ENCODE measurements at regions not wholly inside any gene's neighbourhood (a gene's known extent, or its start where the extent isn't known, plus 50 kb on each side); places are given as distances from the start of the nearest gene placed in this dataset.
"Not testable (repeated sequence)": the region's sequence is repeated elsewhere in the genome, so short reads cannot be mapped to it uniquely, and the experiment has no call there.

- TF ChIP-seq PATZ1 (CRISPR knock-in tag; IDR thresholded peaks at IDR 0.05; ENCODE audit: borderline replicate concordance); ZNF8 (CRISPR knock-in tag; IDR thresholded peaks at IDR 0.05); GLIS3 (CRISPR knock-in tag; IDR thresholded peaks at IDR 0.05); TSHZ2 (CRISPR knock-in tag; IDR thresholded peaks at IDR 0.05); OSR1 (CRISPR knock-in tag; IDR thresholded peaks at IDR 0.05); CSRNP3 (CRISPR knock-in tag; IDR thresholded peaks at IDR 0.05); ARNTL (CRISPR knock-in tag; IDR thresholded peaks at IDR 0.05; ENCODE audit: borderline replicate concordance, low read depth); ZFP3 (CRISPR knock-in tag; IDR thresholded peaks at IDR 0.05): not testable (repeated sequence)
These were observed 129.7 kb upstream of the MTLN start for GRCh38 chr2:110342077-110342476.
